ENCODE measurements at regions not wholly inside any gene's neighbourhood (a gene's known extent, or its start where the extent isn't known, plus 50 kb on each side); places are given as distances from the start of the nearest gene placed in this dataset.

GRCh38 chr15:47551546-47551945 is 165.8 kb upstream of the SEMA6D start:
- ChIA-PET CTCF (interaction anchor here (1.7 kb wide), 1 partner anchor 436 kb away, joined by 4 read pairs; no protein-coding TSS in a partner anchor), POLR2A (ENCODE audit: low non-redundant PET) (no interaction called here)
- Histone ChIP-seq H3K9me3 (ENCODE audit: low read depth, low read length, poor library complexity, severe bottlenecking) (no peaks in the 10 kb centered on the region), H3K4me1 (ENCODE audit: insufficient read depth, low read length, poor library complexity, severe bottlenecking) (no peaks in the 10 kb centered on the region), H3K36me3 (ENCODE audit: insufficient read depth, low read length, poor library complexity, severe bottlenecking) (no peaks in the 10 kb centered on the region), H3K27me3 (replicated peaks; ENCODE audit: insufficient read depth, low read depth, low read length, poor library complexity) (no peaks in the 10 kb centered on the region), H3K27ac (ENCODE audit: low read depth, low read length, poor library complexity, severe bottlenecking) (no peak overlapping the region), H3K4me3 (ENCODE audit: low read depth, low read length, poor library complexity, severe bottlenecking) (no peak overlapping the region)
- no TSS peak for BruUV-seq (replicated peaks)
- DNase-seq (ENCODE audit: low spot score): no peak
- no peak for TF ChIP-seq CTCF (conservative IDR thresholded peaks at IDR 0.05; ENCODE audit: low read depth, low read length)
- TF ChIP-seq EZH2 (IDR thresholded peaks at IDR 0.05; ENCODE audit: borderline replicate concordance, low read depth, low read length, poor library complexity, severe bottlenecking): no peak
- intact Hi-C loops (cut with micrococcal nuclease; ENCODE audit: unreplicated experiment): no loop called here

GRCh38 chr15:47552978-47553608 is 164.2 kb upstream of the SEMA6D start:
- BruUV-seq (replicated peaks): no TSS peak
- H3K4me3 ChIP-seq (ENCODE audit: low read depth, low read length, poor library complexity, severe bottlenecking): no peak overlapping the region
- no peaks in the 10 kb centered on the region for H3K27me3 ChIP-seq (replicated peaks; ENCODE audit: insufficient read depth, low read depth, low read length, poor library complexity)
- no peaks in the 10 kb centered on the region for H3K4me1 ChIP-seq (ENCODE audit: insufficient read depth, low read length, poor library complexity, severe bottlenecking)
- intact Hi-C loops (cut with micrococcal nuclease; ENCODE audit: unreplicated experiment): no loop called here
- ChIA-PET POLR2A (ENCODE audit: low non-redundant PET) (no interaction called here), CTCF (no interaction called here)
- no peaks in the 10 kb centered on the region for H3K9me3 ChIP-seq (ENCODE audit: low read depth, low read length, poor library complexity, severe bottlenecking)
- DNase-seq (ENCODE audit: low spot score): no peak
- H3K36me3 ChIP-seq (ENCODE audit: insufficient read depth, low read length, poor library complexity, severe bottlenecking): no peaks in the 10 kb centered on the region
- no peak overlapping the region for H3K27ac ChIP-seq (ENCODE audit: low read depth, low read length, poor library complexity, severe bottlenecking)
- TF ChIP-seq EZH2 (IDR thresholded peaks at IDR 0.05; ENCODE audit: borderline replicate concordance, low read depth, low read length, poor library complexity, severe bottlenecking) (no peak), CTCF (conservative IDR thresholded peaks at IDR 0.05; ENCODE audit: low read depth, low read length) (no peak)

- TF ChIP-seq EZH2 (IDR thresholded peaks at IDR 0.05; ENCODE audit: borderline replicate concordance, low read depth, low read length, poor library complexity, severe bottlenecking) (no peak), CTCF (conservative IDR thresholded peaks at IDR 0.05; ENCODE audit: low read depth, low read length) (no peak)
- H3K36me3 ChIP-seq (ENCODE audit: insufficient read depth, low read length, poor library complexity, severe bottlenecking): no peaks in the 10 kb centered on the region
- intact Hi-C loops (cut with micrococcal nuclease; ENCODE audit: unreplicated experiment): no loop called here
- ChIA-PET CTCF (no interaction called here), POLR2A (ENCODE audit: low non-redundant PET) (no interaction called here)
- no peak for DNase-seq (ENCODE audit: low spot score)
- no peaks in the 10 kb centered on the region for H3K9me3 ChIP-seq (ENCODE audit: low read depth, low read length, poor library complexity, severe bottlenecking)
- H3K27ac ChIP-seq (ENCODE audit: low read depth, low read length, poor library complexity, severe bottlenecking): no peak overlapping the region
- H3K4me1 ChIP-seq (ENCODE audit: insufficient read depth, low read length, poor library complexity, severe bottlenecking): no peaks in the 10 kb centered on the region
- no peak overlapping the region for H3K4me3 ChIP-seq (ENCODE audit: low read depth, low read length, poor library complexity, severe bottlenecking)
- H3K27me3 ChIP-seq (replicated peaks; ENCODE audit: insufficient read depth, low read depth, low read length, poor library complexity): no peaks in the 10 kb centered on the region
- BruUV-seq (replicated peaks): no TSS peak
Measured at GRCh38 chr15:47553947-47554346, 163.4 kb upstream of the SEMA6D start.
